ENCODE measurements at regions not wholly inside any gene's neighbourhood (a gene's known extent, or its start where the extent isn't known, plus 50 kb on each side); places are given as distances from the start of the nearest gene placed in this dataset.

DNA sequence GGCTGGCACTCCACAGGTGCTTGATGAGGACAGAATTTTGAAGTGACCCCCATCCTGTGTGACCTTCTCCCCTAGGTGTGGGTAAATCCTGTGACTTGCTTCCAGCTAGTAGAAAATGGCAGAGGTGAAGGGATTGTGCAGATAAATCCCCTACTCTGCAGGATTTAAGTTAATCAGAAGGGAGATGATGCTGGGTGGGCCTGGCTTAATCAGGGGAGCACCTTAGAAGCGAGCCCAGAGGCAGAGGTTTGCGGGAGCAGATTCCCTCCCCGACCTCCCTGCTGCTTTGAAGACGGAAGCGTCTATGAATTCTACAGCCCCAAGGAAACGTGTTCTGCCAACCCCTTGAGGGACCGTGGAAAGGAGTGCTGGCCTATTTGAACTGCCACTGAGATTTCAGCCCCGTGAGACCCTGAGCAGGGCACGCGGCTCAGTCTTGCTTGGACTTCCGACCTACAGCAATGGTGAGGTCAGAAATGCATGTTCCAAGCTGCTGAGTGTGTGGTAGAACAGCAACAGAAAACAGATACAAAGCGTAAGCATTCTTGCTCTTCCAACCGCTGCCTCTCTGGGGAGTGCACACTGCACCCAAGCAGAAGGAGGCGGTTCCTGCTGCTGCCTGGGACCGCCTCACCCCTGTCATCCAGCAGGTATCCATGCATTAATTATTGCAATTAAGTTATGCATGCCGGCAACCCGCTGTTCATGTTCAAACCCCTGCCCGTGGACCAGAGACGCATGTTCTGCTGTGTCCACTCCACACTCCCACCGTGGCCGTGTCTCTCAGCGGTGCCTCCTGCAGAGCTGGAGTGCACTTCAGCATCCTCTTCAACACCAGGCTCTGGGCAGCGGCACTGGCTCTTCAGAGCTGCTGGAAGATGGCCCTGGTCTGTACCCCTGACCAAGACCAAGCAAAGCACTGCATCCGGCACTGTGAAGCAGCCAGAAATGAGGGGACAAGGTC, 54.6 kb upstream of the RXRA start (continued):
- TF ChIP-seq CEBPB (IDR thresholded peaks at IDR 0.05; ENCODE audit: low read depth, low read length) (no peak), NFE2L2 (IDR thresholded peaks at IDR 0.05; ENCODE audit: low read depth, low read length) (no peak), RFX5 (IDR thresholded peaks at IDR 0.05; ENCODE audit: low read depth, low read length) (no peak), MAFK (IDR thresholded peaks at IDR 0.05; ENCODE audit: low read depth, low read length) (no peak), RAD21 (IDR thresholded peaks at IDR 0.05; ENCODE audit: low read length) (no peak)
- TF ChIP-seq, protein P1, sequence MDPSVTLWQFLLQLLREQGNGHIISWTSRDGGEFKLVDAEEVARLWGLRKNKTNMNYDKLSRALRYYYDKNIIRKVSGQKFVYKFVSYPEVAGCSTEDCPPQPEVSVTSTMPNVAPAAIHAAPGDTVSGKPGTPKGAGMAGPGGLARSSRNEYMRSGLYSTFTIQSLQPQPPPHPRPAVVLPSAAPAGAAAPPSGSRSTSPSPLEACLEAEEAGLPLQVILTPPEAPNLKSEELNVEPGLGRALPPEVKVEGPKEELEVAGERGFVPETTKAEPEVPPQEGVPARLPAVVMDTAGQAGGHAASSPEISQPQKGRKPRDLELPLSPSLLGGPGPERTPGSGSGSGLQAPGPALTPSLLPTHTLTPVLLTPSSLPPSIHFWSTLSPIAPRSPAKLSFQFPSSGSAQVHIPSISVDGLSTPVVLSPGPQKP (IDR thresholded peaks at IDR 0.05; ENCODE audit: borderline replicate concordance, low read depth, low read length): no peak
